Thymus (tissue), 11 donors: ENCODE measurements at regions not wholly inside any gene's neighbourhood (a gene's known extent, or its start where the extent isn't known, plus 50 kb on each side); places are given as distances from the start of the nearest gene placed in this dataset.

Source experiments
- DNase-seq, 9 donors: peaks; one replicate each; pipeline ENCODE4 v3.0.0-alpha.2; 2013; ENCODE audit warnings: low spot score in 9 of 9, low read depth in 6 of 9, missing footprints in 1 of 9
- H3K27ac ChIP-seq, 2 donors: one replicate each; pipeline ENCODE4 v1.5.1; 2013; ENCODE audit warnings: control low read depth in 1 of 2, low read depth in 1 of 2, low read length in 1 of 2, mild to moderate bottlenecking in 1 of 2, moderate library complexity in 1 of 2
- H3K27me3 ChIP-seq, 2 donors: one replicate each; pipeline ENCODE4 v1.5.1; 2013; ENCODE audit warnings: low read length in 1 of 2; ENCODE audit not compliant: control insufficient read depth in 2 of 2, insufficient read depth in 1 of 2
- H3K36me3 ChIP-seq, 2 donors: one replicate each; pipeline ENCODE4 v1.5.1; 2013; ENCODE audit warnings: low read length in 1 of 2, mild to moderate bottlenecking in 1 of 2, moderate library complexity in 1 of 2; ENCODE audit not compliant: control insufficient read depth in 2 of 2, insufficient read depth in 2 of 2
- H3K4me1 ChIP-seq, 2 donors: one replicate each; pipeline ENCODE4 v1.5.1; 2013; ENCODE audit warnings: low read length in 2 of 2; ENCODE audit not compliant: control insufficient read depth in 2 of 2, insufficient read depth in 2 of 2
- H3K4me3 ChIP-seq, 2 donors: one replicate each; pipeline ENCODE4 v1.5.1; 2013; ENCODE audit warnings: low read length in 2 of 2, control low read depth in 1 of 2, mild to moderate bottlenecking in 1 of 2
- H3K9me3 ChIP-seq, 2 donors: one replicate each; pipeline ENCODE4 v1.5.1; 2013; ENCODE audit warnings: low read length in 1 of 2, mild to moderate bottlenecking in 1 of 2; ENCODE audit not compliant: control insufficient read depth in 2 of 2, insufficient read depth in 1 of 2
- WGBS: extraction: QIAGEN DNeasy Blood & Tissue Kit; methylation state at CpG from one replicate; pipeline ENCODE4 v1.1.7; 2013; 5-methylcytosine and 5-hydroxymethylcytosine counted together
- donor health status: healthy.

GRCh38 chr1:185450060-185450788, 133.2 kb upstream of the IVNS1ABP start:
- no peak for DNase-seq
- H3K27me3 ChIP-seq = no peaks in the 10 kb centered on the region
- no peak overlapping the region for H3K4me3 ChIP-seq
- H3K4me1 ChIP-seq = no peaks in the 10 kb centered on the region
- no peaks in the 10 kb centered on the region for H3K9me3 ChIP-seq
- H3K27ac ChIP-seq = no peak overlapping the region
- 99% methylated on average over 3 of the region's 3 CpGs for WGBS
- no peaks in the 10 kb centered on the region for H3K36me3 ChIP-seq

GRCh38 chr1:185449378-185450059, 132.5 kb upstream of the IVNS1ABP start:
- DNase-seq = no peak
- Histone ChIP-seq H3K9me3 (no peaks in the 10 kb centered on the region), H3K36me3 (no peaks in the 10 kb centered on the region), H3K4me3 (no peak overlapping the region), H3K27ac (no peak overlapping the region), H3K4me1 (no peaks in the 10 kb centered on the region), H3K27me3 (no peaks in the 10 kb centered on the region)
- WGBS = 99% methylated on average over 3 of the region's 3 CpGs

GRCh38 chr1:185448591-185449186, 131.6 kb upstream of the IVNS1ABP start:
- Histone ChIP-seq H3K27ac (no peak overlapping the region), H3K4me3 (no peak overlapping the region), H3K9me3 (no peaks in the 10 kb centered on the region), H3K36me3 (no peaks in the 10 kb centered on the region), H3K27me3 (no peaks in the 10 kb centered on the region), H3K4me1 (no peaks in the 10 kb centered on the region)
- DNase-seq = no peak
- 96% methylated on average over 3 of the region's 3 CpGs for whole genome bisulfite sequencing

- DNase-seq = no peak
- H3K9me3 ChIP-seq = no peaks in the 10 kb centered on the region
- no peak overlapping the region for H3K4me3 ChIP-seq
- H3K4me1 ChIP-seq = no peaks in the 10 kb centered on the region
- no peaks in the 10 kb centered on the region for H3K27me3 ChIP-seq
- H3K36me3 ChIP-seq = no peaks in the 10 kb centered on the region
- H3K27ac ChIP-seq = no peak overlapping the region
Observed at GRCh38 chr1:185446131-185446530, 129.1 kb upstream of the IVNS1ABP start.

- Histone ChIP-seq H3K4me3 (no peak overlapping the region), H3K4me1 (no peaks in the 10 kb centered on the region), H3K36me3 (no peaks in the 10 kb centered on the region), H3K27ac (no peak overlapping the region), H3K27me3 (no peaks in the 10 kb centered on the region), H3K9me3 (no peaks in the 10 kb centered on the region)
- 93% methylated on average over 2 of the region's 2 CpGs for WGBS
- no peak for DNase-seq
Observed at GRCh38 chr1:185445594-185445993, 128.6 kb upstream of the IVNS1ABP start.

- no peak for DNase-seq
- Histone ChIP-seq H3K9me3 (no peaks in the 10 kb centered on the region), H3K4me1 (no peaks in the 10 kb centered on the region), H3K27me3 (no peaks in the 10 kb centered on the region), H3K27ac (no peak overlapping the region), H3K4me3 (no peak overlapping the region), H3K36me3 (no peaks in the 10 kb centered on the region)
- 97% methylated on average over 8 of the region's 8 CpGs for WGBS
Observed at GRCh38 chr1:185444676-185445075, 127.6 kb upstream of the IVNS1ABP start.

- Histone ChIP-seq H3K9me3 (no peaks in the 10 kb centered on the region), H3K4me1 (no peaks in the 10 kb centered on the region), H3K27ac (no peak overlapping the region), H3K36me3 (no peaks in the 10 kb centered on the region), H3K27me3 (no peaks in the 10 kb centered on the region), H3K4me3 (no peak overlapping the region)
- DNase-seq = no peak
- WGBS = 100% methylated on average over 2 of the region's 2 CpGs
Observed at GRCh38 chr1:185442050-185442449, 125.0 kb upstream of the IVNS1ABP start.

GRCh38 chr1:185441605-185442004, 124.6 kb upstream of the IVNS1ABP start:
- Histone ChIP-seq H3K36me3 (no peaks in the 10 kb centered on the region), H3K27me3 (no peaks in the 10 kb centered on the region), H3K9me3 (no peaks in the 10 kb centered on the region), H3K27ac (no peak overlapping the region), H3K4me3 (no peak overlapping the region), H3K4me1 (no peaks in the 10 kb centered on the region)
- 90% methylated on average over 3 of the region's 3 CpGs for WGBS
- DNase-seq = no peak

GRCh38 chr1:185440877-185441276, 123.8 kb upstream of the IVNS1ABP start:
- H3K9me3 ChIP-seq = no peaks in the 10 kb centered on the region
- H3K4me1 ChIP-seq = no peaks in the 10 kb centered on the region
- H3K36me3 ChIP-seq = no peaks in the 10 kb centered on the region
- no peaks in the 10 kb centered on the region for H3K27me3 ChIP-seq
- H3K4me3 ChIP-seq = no peak overlapping the region
- DNase-seq = no peak
- no peak overlapping the region for H3K27ac ChIP-seq
